GM12878 (cell line): ENCODE measurements at regions not wholly inside any gene's neighbourhood (a gene's known extent, or its start where the extent isn't known, plus 50 kb on each side); places are given as distances from the start of the nearest gene placed in this dataset.

Experiments
- ATAC-seq: fragments of 200-7000 bp; cut with Tn5 transposase; 3 replicates; pipeline ENCODE4 v1.9.1; 2020; ENCODE audit warnings: mild to moderate bottlenecking, moderate library complexity
- BruUV-seq: library from RNA; stranded (reverse); fragments of 400-500 nt; replicated peaks from 2 replicates; lab custom pipeline; 2021; lab: Mats Ljungman, UMichigan
- CTCF ChIA-PET: fragments of 300-600 bp; sonication (Branson Sonifier 250); formaldehyde crosslinking; extraction: SDS; loops from one replicate; lab custom pipeline; 2021; ENCODE audit warnings: inconsistent platforms; lab: Yijun Ruan, JAX
- POLR2A ChIA-PET: fragments of 350-600 bp; formaldehyde crosslinking; extraction: SDS; loops from one replicate; lab custom pipeline; 2021; ENCODE audit warnings: inconsistent platforms; lab: Charles Lee
- RAD21 ChIA-PET: fragments of 300-600 bp; sonication (Branson Sonifier 250); formaldehyde crosslinking; loops from one replicate; lab custom pipeline; 2023; ENCODE audit warnings: antibody characterized with exemption; ENCODE audit not compliant: unreplicated experiment; lab: Charles Lee
- SMC1A ChIA-PET: fragments of 300-600 bp; sonication (Branson Sonifier 250); formaldehyde crosslinking; loops from one replicate; lab custom pipeline; 2023; ENCODE audit not compliant: unreplicated experiment, uncharacterized antibody; lab: Charles Lee
- DNase-seq: peaks from one replicate; pipeline ENCODE4 v3.0.0-alpha.2; 2011; ENCODE audit warnings: low read depth, low spot score
- FAIRE-seq: peaks from 3 replicates; lab custom pipeline; 2011; peaks lifted over from hg19 to GRCh38; lab: Jason Lieb, UNC
- H2AFZ ChIP-seq: 2 replicates; pipeline ENCODE4 v1.6.0; 2011; ENCODE audit warnings: low read depth, low read length, control low read depth; ENCODE audit not compliant: control insufficient read depth
- H3K27ac ChIP-seq: 2 replicates; pipeline ENCODE4 v1.5.1; 2011; ENCODE audit warnings: control low read depth; ENCODE audit not compliant: control insufficient read depth, insufficient read depth
- H3K27me3 ChIP-seq, 2 experiments: replicated peaks in 1 of 2; 2 replicates each; pipeline versions ENCODE4 v1.6.0 to v1.6.1; 2011; ENCODE audit warnings: low read length in 1 of 2; ENCODE audit not compliant: control insufficient read depth in 2 of 2, insufficient read depth in 2 of 2
- H3K36me3 ChIP-seq, 2 experiments: 2 replicates each; pipeline ENCODE4 v1.5.1; 2011; ENCODE audit warnings: low read length in 1 of 2; ENCODE audit not compliant: control insufficient read depth in 2 of 2, insufficient read depth in 2 of 2
- H3K4me1 ChIP-seq: 2 replicates; pipeline ENCODE4 v1.6.1; 2011; ENCODE audit warnings: mild to moderate bottlenecking, low read length, moderate library complexity, mixed read lengths; ENCODE audit not compliant: control insufficient read depth, insufficient read depth
- H3K4me2 ChIP-seq: 2 replicates; pipeline ENCODE4 v1.6.0; 2011; ENCODE audit warnings: control low read depth; ENCODE audit not compliant: control insufficient read depth, insufficient read depth
- H3K4me3 ChIP-seq: fragments of 200-600 bp; sonication (generic); 2 replicates; pipeline ENCODE4 v1.5.1; 2016
- H3K79me2 ChIP-seq: 2 replicates; pipeline ENCODE4 v1.6.0; 2011; ENCODE audit warnings: low read length; ENCODE audit not compliant: control insufficient read depth, insufficient read depth
- H3K9ac ChIP-seq: 2 replicates; pipeline ENCODE4 v1.8.0; 2011; ENCODE audit warnings: low read length, control low read depth, mixed read lengths; ENCODE audit not compliant: control insufficient read depth, insufficient read depth
- H3K9me3 ChIP-seq: replicated peaks from 3 replicates; pipeline ENCODE4 v1.5.1; 2011; ENCODE audit warnings: mild to moderate bottlenecking, low read length; ENCODE audit not compliant: control insufficient read depth, insufficient read depth
- H4K20me1 ChIP-seq: 2 replicates; pipeline ENCODE4 v1.6.0; 2011; ENCODE audit not compliant: control insufficient read depth, insufficient read depth
- CBX5 ChIP-seq: sonication (generic); IDR thresholded peaks from 2 replicates; pipeline ENCODE4 v1.6.1; 2016; ENCODE audit warnings: low read depth, moderate library complexity, mild to moderate bottlenecking, inconsistent platforms
- ETV6 ChIP-seq, 2 experiments: fragments of 450-650 bp in 1 of 2; IDR thresholded peaks in 1 of 2; conservative IDR thresholded peaks in 1 of 2; 2 replicates each; pipeline ENCODE4 v1.6.1; 2014; ENCODE audit warnings: antibody characterized with exemption in 1 of 2, borderline replicate concordance in 1 of 2, low read depth in 1 of 2, mild to moderate bottlenecking in 1 of 2, moderate library complexity in 1 of 2
- EZH2 ChIP-seq: IDR thresholded peaks from 2 replicates; pipeline ENCODE4 v1.6.1; 2012; ENCODE audit warnings: low read depth, mild to moderate bottlenecking, control low read depth, inconsistent platforms, low read length, borderline replicate concordance; ENCODE audit not compliant: control insufficient read depth
- MEF2A ChIP-seq: IDR thresholded peaks from 2 replicates; pipeline ENCODE4 v1.6.1; 2011; ENCODE audit warnings: low read depth, mild to moderate bottlenecking, low read length, moderate library complexity; ENCODE audit not compliant: insufficient read depth
- MYB ChIP-seq: fragments of 150-350 bp; IDR thresholded peaks from 2 replicates; pipeline ENCODE4 v1.6.1; 2014; ENCODE audit warnings: mild to moderate bottlenecking, low read depth, low read length, borderline replicate concordance
- TCF3 ChIP-seq: IDR thresholded peaks from 2 replicates; pipeline ENCODE4 v1.6.1; 2012; ENCODE audit warnings: low read depth, mild to moderate bottlenecking, low read length, borderline replicate concordance; ENCODE audit not compliant: insufficient read depth
- in situ Hi-C: fragments of 300-500 bp; cut with MboI; formaldehyde crosslinking; loops from 9 replicates; pipeline ENCODE4 v1.14.3; 2018; ENCODE audit warnings: mixed read lengths
- intact Hi-C: fragments of 100-400 bp; cut with micrococcal nuclease; formaldehyde crosslinking; loops from one replicate; pipeline ENCODE4 v1.14.2; 2022; ENCODE audit not compliant: unreplicated experiment
- TF ChIP-seq, protein P1 (sequence below): fragments of 450-650 bp; IDR thresholded peaks from 2 replicates; pipeline ENCODE4 v1.6.1; 2018; ENCODE audit warnings: borderline replicate concordance, mild to moderate bottlenecking; ENCODE audit not compliant: partially characterized antibody
- TF ChIP-seq, protein P2 (sequence below): fragments of 450-650 bp; IDR thresholded peaks from 2 replicates; pipeline ENCODE4 v1.6.1; 2017; ENCODE audit warnings: mild to moderate bottlenecking, moderate library complexity
- TF ChIP-seq, protein P3 (sequence below): fragments of 450-650 bp; IDR thresholded peaks from 2 replicates; pipeline ENCODE4 v1.6.1; 2016; ENCODE audit warnings: mild to moderate bottlenecking, moderate library complexity, borderline replicate concordance

DNA sequence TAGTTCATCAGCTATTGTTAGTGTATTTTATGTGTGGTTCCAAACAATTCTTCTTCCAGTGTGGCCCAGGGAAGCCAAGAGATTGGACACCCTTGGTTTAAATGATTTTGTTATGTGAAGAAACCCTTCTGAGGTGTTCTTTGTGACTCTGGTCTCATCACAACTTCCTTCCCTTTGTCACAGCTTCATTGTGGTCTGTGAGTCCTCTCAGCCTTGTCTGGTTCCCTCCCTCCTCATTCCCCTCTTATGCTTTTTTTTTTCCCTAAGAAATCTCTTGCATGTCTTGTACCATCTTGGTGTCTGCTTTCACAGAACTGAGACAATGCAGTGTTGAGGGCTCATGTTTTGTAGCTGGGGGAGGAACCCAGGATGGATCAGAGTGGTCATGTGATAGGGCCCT lies 118.9 kb downstream of the TMEM182 start:
- Histone ChIP-seq H3K4me2 (no peak overlapping the region), H3K4me3 (no peak overlapping the region), H4K20me1 (no peaks in the 10 kb centered on the region), H3K9ac (no peak overlapping the region), H3K4me1 (no peaks in the 10 kb centered on the region), H2AFZ (no peak overlapping the region), H3K27ac (no peak overlapping the region), H3K9me3 (no peaks in the 10 kb centered on the region), H3K36me3 (no peaks in the 10 kb centered on the region), H3K27me3 (no peaks in the 10 kb centered on the region), H3K79me2 (no peaks in the 10 kb centered on the region)
- ChIA-PET CTCF (interaction anchor here (1.3 kb wide), 1 partner anchor 39 kb away, joined by 4 read pairs; no protein-coding TSS in a partner anchor), POLR2A (no interaction called here), RAD21 (no interaction called here), SMC1A (interaction anchor here (0.6 kb wide), 1 partner anchor 760 kb away, joined by 3 read pairs; no protein-coding TSS in a partner anchor)
- no peak for ATAC-seq
- no peak for DNase-seq
- FAIRE-seq: no peak
- in situ Hi-C loops: no loop called here
- no TSS peak for BruUV-seq
- intact Hi-C loops: no loop called here
- TF ChIP-seq, protein P1, sequence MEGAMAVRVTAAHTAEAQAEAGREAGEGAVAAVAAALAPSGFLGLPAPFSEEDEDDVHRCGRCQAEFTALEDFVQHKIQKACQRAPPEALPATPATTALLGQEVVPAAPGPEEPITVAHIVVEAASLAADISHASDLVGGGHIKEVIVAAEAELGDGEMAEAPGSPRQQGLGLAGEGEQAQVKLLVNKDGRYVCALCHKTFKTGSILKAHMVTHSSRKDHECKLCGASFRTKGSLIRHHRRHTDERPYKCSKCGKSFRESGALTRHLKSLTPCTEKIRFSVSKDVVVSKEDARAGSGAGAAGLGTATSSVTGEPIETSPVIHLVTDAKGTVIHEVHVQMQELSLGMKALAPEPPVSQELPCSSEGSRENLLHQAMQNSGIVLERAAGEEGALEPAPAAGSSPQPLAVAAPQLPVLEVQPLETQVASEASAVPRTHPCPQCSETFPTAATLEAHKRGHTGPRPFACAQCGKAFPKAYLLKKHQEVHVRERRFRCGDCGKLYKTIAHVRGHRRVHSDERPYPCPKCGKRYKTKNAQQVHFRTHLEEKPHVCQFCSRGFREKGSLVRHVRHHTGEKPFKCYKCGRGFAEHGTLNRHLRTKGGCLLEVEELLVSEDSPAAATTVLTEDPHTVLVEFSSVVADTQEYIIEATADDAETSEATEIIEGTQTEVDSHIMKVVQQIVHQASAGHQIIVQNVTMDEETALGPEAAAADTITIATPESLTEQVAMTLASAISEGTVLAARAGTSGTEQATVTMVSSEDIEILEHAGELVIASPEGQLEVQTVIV: no peak
- TF ChIP-seq EZH2 (no peak), MYB (no peak), MEF2A (no peak), TCF3 (no peak), ETV6 (conservative IDR thresholded peaks at IDR 0.05 in 1 of 2, IDR thresholded peaks at IDR 0.05 in 1 of 2; ENCODE audit: borderline replicate concordance in 1 of 2, low read depth in 1 of 2) (no peak), CBX5 (no peak)
- TF ChIP-seq, protein P2, sequence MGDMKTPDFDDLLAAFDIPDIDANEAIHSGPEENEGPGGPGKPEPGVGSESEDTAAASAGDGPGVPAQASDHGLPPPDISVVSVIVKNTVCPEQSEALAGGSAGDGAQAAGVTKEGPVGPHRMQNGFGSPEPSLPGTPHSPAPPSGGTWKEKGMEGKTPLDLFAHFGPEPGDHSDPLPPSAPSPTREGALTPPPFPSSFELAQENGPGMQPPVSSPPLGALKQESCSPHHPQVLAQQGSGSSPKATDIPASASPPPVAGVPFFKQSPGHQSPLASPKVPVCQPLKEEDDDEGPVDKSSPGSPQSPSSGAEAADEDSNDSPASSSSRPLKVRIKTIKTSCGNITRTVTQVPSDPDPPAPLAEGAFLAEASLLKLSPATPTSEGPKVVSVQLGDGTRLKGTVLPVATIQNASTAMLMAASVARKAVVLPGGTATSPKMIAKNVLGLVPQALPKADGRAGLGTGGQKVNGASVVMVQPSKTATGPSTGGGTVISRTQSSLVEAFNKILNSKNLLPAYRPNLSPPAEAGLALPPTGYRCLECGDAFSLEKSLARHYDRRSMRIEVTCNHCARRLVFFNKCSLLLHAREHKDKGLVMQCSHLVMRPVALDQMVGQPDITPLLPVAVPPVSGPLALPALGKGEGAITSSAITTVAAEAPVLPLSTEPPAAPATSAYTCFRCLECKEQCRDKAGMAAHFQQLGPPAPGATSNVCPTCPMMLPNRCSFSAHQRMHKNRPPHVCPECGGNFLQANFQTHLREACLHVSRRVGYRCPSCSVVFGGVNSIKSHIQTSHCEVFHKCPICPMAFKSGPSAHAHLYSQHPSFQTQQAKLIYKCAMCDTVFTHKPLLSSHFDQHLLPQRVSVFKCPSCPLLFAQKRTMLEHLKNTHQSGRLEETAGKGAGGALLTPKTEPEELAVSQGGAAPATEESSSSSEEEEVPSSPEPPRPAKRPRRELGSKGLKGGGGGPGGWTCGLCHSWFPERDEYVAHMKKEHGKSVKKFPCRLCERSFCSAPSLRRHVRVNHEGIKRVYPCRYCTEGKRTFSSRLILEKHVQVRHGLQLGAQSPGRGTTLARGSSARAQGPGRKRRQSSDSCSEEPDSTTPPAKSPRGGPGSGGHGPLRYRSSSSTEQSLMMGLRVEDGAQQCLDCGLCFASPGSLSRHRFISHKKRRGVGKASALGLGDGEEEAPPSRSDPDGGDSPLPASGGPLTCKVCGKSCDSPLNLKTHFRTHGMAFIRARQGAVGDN: no peak
- TF ChIP-seq, protein P3, sequence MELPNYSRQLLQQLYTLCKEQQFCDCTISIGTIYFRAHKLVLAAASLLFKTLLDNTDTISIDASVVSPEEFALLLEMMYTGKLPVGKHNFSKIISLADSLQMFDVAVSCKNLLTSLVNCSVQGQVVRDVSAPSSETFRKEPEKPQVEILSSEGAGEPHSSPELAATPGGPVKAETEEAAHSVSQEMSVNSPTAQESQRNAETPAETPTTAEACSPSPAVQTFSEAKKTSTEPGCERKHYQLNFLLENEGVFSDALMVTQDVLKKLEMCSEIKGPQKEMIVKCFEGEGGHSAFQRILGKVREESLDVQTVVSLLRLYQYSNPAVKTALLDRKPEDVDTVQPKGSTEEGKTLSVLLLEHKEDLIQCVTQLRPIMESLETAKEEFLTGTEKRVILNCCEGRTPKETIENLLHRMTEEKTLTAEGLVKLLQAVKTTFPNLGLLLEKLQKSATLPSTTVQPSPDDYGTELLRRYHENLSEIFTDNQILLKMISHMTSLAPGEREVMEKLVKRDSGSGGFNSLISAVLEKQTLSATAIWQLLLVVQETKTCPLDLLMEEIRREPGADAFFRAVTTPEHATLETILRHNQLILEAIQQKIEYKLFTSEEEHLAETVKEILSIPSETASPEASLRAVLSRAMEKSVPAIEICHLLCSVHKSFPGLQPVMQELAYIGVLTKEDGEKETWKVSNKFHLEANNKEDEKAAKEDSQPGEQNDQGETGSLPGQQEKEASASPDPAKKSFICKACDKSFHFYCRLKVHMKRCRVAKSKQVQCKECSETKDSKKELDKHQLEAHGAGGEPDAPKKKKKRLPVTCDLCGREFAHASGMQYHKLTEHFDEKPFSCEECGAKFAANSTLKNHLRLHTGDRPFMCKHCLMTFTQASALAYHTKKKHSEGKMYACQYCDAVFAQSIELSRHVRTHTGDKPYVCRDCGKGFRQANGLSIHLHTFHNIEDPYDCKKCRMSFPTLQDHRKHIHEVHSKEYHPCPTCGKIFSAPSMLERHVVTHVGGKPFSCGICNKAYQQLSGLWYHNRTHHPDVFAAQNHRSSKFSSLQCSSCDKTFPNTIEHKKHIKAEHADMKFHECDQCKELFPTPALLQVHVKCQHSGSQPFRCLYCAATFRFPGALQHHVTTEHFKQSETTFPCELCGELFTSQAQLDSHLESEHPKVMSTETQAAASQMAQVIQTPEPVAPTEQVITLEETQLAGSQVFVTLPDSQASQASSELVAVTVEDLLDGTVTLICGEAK: no peak
